ENCODE measurements at regions not wholly inside any gene's neighbourhood (a gene's known extent, or its start where the extent isn't known, plus 50 kb on each side); places are given as distances from the start of the nearest gene placed in this dataset.

DNA sequence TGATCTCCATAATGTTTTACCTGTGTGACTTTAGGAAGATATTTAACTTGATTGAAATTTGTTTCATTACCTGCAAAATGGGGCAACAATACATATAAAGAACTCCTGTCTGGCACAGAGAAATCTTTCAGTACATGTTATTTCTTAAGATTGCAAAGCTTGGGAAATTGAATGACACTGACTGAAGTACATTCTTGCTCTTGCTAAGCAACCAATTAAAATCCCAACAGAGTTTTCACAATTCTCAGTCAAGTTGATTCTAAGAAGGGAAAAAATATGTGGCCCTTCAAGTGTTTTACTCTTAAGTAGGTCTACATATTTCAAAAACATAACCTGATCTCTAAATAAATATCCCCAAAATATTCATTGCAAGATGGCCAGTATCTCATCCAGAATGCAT, 2187.0 kb upstream of the ACO1 start:
- no peak for TF ChIP-seq ZBED1 (IDR thresholded peaks at IDR 0.05; ENCODE audit: borderline replicate concordance)
- TF ChIP-seq NFIC (IDR thresholded peaks at IDR 0.05; ENCODE audit: low read depth, low read length), result no peak
- TF ChIP-seq EZH2 (IDR thresholded peaks at IDR 0.05; ENCODE audit: borderline replicate concordance, control insufficient read depth, low read depth, low read length), result no peak
- TF ChIP-seq, protein P1, sequence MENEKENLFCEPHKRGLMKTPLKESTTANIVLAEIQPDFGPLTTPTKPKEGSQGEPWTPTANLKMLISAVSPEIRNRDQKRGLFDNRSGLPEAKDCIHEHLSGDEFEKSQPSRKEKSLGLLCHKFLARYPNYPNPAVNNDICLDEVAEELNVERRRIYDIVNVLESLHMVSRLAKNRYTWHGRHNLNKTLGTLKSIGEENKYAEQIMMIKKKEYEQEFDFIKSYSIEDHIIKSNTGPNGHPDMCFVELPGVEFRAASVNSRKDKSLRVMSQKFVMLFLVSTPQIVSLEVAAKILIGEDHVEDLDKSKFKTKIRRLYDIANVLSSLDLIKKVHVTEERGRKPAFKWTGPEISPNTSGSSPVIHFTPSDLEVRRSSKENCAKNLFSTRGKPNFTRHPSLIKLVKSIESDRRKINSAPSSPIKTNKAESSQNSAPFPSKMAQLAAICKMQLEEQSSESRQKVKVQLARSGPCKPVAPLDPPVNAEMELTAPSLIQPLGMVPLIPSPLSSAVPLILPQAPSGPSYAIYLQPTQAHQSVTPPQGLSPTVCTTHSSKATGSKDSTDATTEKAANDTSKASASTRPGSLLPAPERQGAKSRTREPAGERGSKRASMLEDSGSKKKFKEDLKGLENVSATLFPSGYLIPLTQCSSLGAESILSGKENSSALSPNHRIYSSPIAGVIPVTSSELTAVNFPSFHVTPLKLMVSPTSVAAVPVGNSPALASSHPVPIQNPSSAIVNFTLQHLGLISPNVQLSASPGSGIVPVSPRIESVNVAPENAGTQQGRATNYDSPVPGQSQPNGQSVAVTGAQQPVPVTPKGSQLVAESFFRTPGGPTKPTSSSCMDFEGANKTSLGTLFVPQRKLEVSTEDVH (IDR thresholded peaks at IDR 0.05; ENCODE audit: low read depth, partially characterized antibody), result no peak
- no peak for TF ChIP-seq HDAC6 (IDR thresholded peaks at IDR 0.05; ENCODE audit: unreplicated experiment)
- TF ChIP-seq, protein P2, sequence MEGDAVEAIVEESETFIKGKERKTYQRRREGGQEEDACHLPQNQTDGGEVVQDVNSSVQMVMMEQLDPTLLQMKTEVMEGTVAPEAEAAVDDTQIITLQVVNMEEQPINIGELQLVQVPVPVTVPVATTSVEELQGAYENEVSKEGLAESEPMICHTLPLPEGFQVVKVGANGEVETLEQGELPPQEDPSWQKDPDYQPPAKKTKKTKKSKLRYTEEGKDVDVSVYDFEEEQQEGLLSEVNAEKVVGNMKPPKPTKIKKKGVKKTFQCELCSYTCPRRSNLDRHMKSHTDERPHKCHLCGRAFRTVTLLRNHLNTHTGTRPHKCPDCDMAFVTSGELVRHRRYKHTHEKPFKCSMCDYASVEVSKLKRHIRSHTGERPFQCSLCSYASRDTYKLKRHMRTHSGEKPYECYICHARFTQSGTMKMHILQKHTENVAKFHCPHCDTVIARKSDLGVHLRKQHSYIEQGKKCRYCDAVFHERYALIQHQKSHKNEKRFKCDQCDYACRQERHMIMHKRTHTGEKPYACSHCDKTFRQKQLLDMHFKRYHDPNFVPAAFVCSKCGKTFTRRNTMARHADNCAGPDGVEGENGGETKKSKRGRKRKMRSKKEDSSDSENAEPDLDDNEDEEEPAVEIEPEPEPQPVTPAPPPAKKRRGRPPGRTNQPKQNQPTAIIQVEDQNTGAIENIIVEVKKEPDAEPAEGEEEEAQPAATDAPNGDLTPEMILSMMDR (IDR thresholded peaks at IDR 0.05 in 2 of 3, conservative IDR thresholded peaks at IDR 0.05 in 1 of 3; ENCODE audit: control insufficient read depth in 2 of 3, extremely low read depth in 1 of 3, insufficient read depth in 1 of 3, low read depth in 3 of 3, low read length in 3 of 3), result no peak
- TF ChIP-seq CHD2 (IDR thresholded peaks at IDR 0.05; ENCODE audit: borderline replicate concordance, low read depth, low read length), result no peak
- TF ChIP-seq, protein P3, sequence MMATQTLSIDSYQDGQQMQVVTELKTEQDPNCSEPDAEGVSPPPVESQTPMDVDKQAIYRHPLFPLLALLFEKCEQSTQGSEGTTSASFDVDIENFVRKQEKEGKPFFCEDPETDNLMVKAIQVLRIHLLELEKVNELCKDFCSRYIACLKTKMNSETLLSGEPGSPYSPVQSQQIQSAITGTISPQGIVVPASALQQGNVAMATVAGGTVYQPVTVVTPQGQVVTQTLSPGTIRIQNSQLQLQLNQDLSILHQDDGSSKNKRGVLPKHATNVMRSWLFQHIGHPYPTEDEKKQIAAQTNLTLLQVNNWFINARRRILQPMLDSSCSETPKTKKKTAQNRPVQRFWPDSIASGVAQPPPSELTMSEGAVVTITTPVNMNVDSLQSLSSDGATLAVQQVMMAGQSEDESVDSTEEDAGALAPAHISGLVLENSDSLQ (IDR thresholded peaks at IDR 0.05), result no peak
- no peak for TF ChIP-seq RAD21 (IDR thresholded peaks at IDR 0.05; ENCODE audit: insufficient read depth, low read depth, low read length)
- TF ChIP-seq, protein P4, sequence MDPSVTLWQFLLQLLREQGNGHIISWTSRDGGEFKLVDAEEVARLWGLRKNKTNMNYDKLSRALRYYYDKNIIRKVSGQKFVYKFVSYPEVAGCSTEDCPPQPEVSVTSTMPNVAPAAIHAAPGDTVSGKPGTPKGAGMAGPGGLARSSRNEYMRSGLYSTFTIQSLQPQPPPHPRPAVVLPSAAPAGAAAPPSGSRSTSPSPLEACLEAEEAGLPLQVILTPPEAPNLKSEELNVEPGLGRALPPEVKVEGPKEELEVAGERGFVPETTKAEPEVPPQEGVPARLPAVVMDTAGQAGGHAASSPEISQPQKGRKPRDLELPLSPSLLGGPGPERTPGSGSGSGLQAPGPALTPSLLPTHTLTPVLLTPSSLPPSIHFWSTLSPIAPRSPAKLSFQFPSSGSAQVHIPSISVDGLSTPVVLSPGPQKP (IDR thresholded peaks at IDR 0.05; ENCODE audit: low read depth, low read length), result no peak
- TF ChIP-seq ESRRA (IDR thresholded peaks at IDR 0.05; ENCODE audit: low read length), result no peak
- no peak for TF ChIP-seq EGR1 (IDR thresholded peaks at IDR 0.05; ENCODE audit: borderline replicate concordance in 1 of 2, low read depth in 2 of 2, low read length in 2 of 2)
- no peak for TF ChIP-seq RCOR1 (conservative IDR thresholded peaks at IDR 0.05; ENCODE audit: low read depth, low read length)
